ENCODE measurements at regions not wholly inside any gene's neighbourhood (a gene's known extent, or its start where the extent isn't known, plus 50 kb on each side); places are given as distances from the start of the nearest gene placed in this dataset.

DNA sequence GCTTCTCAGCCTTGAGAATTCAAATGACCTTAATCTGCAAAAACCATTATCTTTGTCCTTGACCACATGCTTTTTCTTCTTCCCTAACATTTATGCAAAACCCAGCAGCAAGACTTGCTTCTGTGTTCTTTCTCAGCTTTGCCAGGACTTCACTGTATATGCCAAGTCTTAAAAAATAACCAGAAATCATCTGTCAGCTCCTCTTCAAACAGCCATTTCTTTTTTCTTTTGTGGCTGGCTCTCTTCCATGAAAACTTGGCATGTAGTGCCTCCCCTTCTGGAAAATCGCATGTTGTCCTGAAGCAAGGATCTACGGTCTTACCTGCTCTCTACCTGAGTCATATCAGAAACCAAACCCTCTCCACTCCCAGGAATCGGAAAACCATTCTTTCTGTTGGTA is 364.9 kb downstream of the RPS29 start:
- H3K27ac ChIP-seq (ENCODE audit: low read depth in 2 of 2, low read length in 1 of 2) = no peak overlapping the region
- H3K9ac ChIP-seq = no peak overlapping the region
- no peak overlapping the region for H3K4me2 ChIP-seq
- ChIA-PET POLR2A (no interaction called here), CTCF (interaction anchor here (1.0 kb wide), 1 partner anchor 23 kb away, joined by 3 read pairs; no protein-coding TSS in a partner anchor)
- no peak for TF ChIP-seq PBX3 (IDR thresholded peaks at IDR 0.05)
- TF ChIP-seq USF2 (IDR thresholded peaks at IDR 0.05; ENCODE audit: borderline replicate concordance, low read depth, low read length) = no peak
- no peak for TF ChIP-seq MEF2A (IDR thresholded peaks at IDR 0.05; ENCODE audit: borderline replicate concordance, low read depth)
- TF ChIP-seq FOXM1 (IDR thresholded peaks at IDR 0.05; ENCODE audit: low read depth) = no peak
- no peak for TF ChIP-seq REST (IDR thresholded peaks at IDR 0.05; ENCODE audit: low read depth, low read length)
- TF ChIP-seq TAF1 (IDR thresholded peaks at IDR 0.05; ENCODE audit: borderline replicate concordance, low read depth, low read length) = no peak
- no peak for TF ChIP-seq NRF1 (IDR thresholded peaks at IDR 0.05; ENCODE audit: low read depth, low read length)
- no peak for TF ChIP-seq FOXJ3 (CRISPR knock-in tag; IDR thresholded peaks at IDR 0.05)
- TF ChIP-seq, protein P1, sequence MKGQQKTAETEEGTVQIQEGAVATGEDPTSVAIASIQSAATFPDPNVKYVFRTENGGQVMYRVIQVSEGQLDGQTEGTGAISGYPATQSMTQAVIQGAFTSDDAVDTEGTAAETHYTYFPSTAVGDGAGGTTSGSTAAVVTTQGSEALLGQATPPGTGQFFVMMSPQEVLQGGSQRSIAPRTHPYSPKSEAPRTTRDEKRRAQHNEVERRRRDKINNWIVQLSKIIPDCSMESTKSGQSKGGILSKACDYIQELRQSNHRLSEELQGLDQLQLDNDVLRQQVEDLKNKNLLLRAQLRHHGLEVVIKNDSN (IDR thresholded peaks at IDR 0.05; ENCODE audit: borderline replicate concordance, low read depth) = no peak
- TF ChIP-seq SIN3A (IDR thresholded peaks at IDR 0.05; ENCODE audit: borderline replicate concordance, low read depth, low read length) = no peak
- no peak for TF ChIP-seq SMC3 (IDR thresholded peaks at IDR 0.05; ENCODE audit: low read depth, low read length)
- no peak for TF ChIP-seq NFIC (IDR thresholded peaks at IDR 0.05; ENCODE audit: borderline replicate concordance)
- TF ChIP-seq RAD21 (IDR thresholded peaks at IDR 0.05; ENCODE audit: low read length) = no peak
- no peak for TF ChIP-seq YY1 (IDR thresholded peaks at IDR 0.05; ENCODE audit: low read depth)
- TF ChIP-seq GABPA (IDR thresholded peaks at IDR 0.05; ENCODE audit: low read depth) = no peak
- no peak for TF ChIP-seq EZH2phosphoT487 (IDR thresholded peaks at IDR 0.05; ENCODE audit: borderline replicate concordance, low read depth)
- no peaks in the 10 kb centered on the region for H3K27me3 ChIP-seq (ENCODE audit: insufficient read depth)
- H3F3A ChIP-seq (replicated peaks; ENCODE audit: insufficient read depth) = no peaks in the 10 kb centered on the region
- 23% methylated on average over 3 of the region's 3 CpGs for WGBS (ENCODE audit: low lambda C conversion rate)
- no peak for DNase-seq
- H3K4me3 ChIP-seq (ENCODE audit: low read depth in 2 of 2, low read length in 1 of 2) = no peak overlapping the region
- no peaks in the 10 kb centered on the region for H3K9me2 ChIP-seq
- no peaks in the 10 kb centered on the region for H3K79me2 ChIP-seq (ENCODE audit: insufficient read depth)
- H3K9me3 ChIP-seq = no peaks in the 10 kb centered on the region
- H2AFZ ChIP-seq (ENCODE audit: low read depth) = no peak overlapping the region
- no peaks in the 10 kb centered on the region for H4K20me1 ChIP-seq (ENCODE audit: insufficient read depth)
- H3K36me3 ChIP-seq (replicated peaks in 1 of 2; ENCODE audit: control insufficient read depth in 1 of 2, insufficient read depth in 2 of 2, low read length in 1 of 2) = no peaks in the 10 kb centered on the region
- H3K4me1 ChIP-seq (ENCODE audit: control insufficient read depth in 1 of 2, insufficient read depth in 2 of 2, low read depth in 1 of 2, low read length in 1 of 2) = no peaks in the 10 kb centered on the region

All from SK-N-SH (cell line).